OCI-LY3 (cell line): ENCODE measurements at regions not wholly inside any gene's neighbourhood (a gene's known extent, or its start where the extent isn't known, plus 50 kb on each side); places are given as distances from the start of the nearest gene placed in this dataset.

Experiments used
- CTCF ChIP-seq: fragments of 200-600, 300-600 bp; sonication (generic); IDR thresholded peaks from 2 replicates; pipeline ENCODE4 v1.5.1; 2014; ENCODE audit warnings: antibody characterized with exemption, low read length, low read depth
- EZH2phosphoT487 ChIP-seq: fragments of 200-600 bp; shearing (Covaris generic); IDR thresholded peaks from 2 replicates; pipeline ENCODE4 v1.6.1; 2018; ENCODE audit warnings: antibody characterized with exemption, mixed run types, low read depth

- TF ChIP-seq CTCF = no peak
- no peak for TF ChIP-seq EZH2phosphoT487
Measured at GRCh38 chr2:16031058-16031847, 90.9 kb downstream of the MYCN start.
